ENCODE measurements at regions not wholly inside any gene's neighbourhood (a gene's known extent, or its start where the extent isn't known, plus 50 kb on each side); places are given as distances from the start of the nearest gene placed in this dataset.

- TF ChIP-seq POLR2A (IDR thresholded peaks at IDR 0.05) (no peak), CTCF (IDR thresholded peaks at IDR 0.05) (no peak)
- Histone ChIP-seq H3K36me3 (no peaks in the 10 kb centered on the region), H3K4me3 (no peak overlapping the region), H3K27ac (no peak overlapping the region), H3K27me3 (no peaks in the 10 kb centered on the region), H3K9me3 (no peaks in the 10 kb centered on the region), H3K4me1 (ENCODE audit: insufficient read depth) (no peaks in the 10 kb centered on the region)
- DNase-seq = no peak
- intact Hi-C loops (cut with DNase I) = no loop called here
- WGBS, 3 donors = 86 to 96% (median 94%) methylated on average over 6 of the region's 6 CpGs
These were observed 243.5 kb upstream of the ROPN1 start for GRCh38 chr3:124235446-124235845.

GRCh38 chr3:124243177-124243859 lies 251.4 kb upstream of the ROPN1 start:
- Histone ChIP-seq H3K36me3 (no peaks in the 10 kb centered on the region), H3K4me3 (no peak overlapping the region), H3K27ac (no peak overlapping the region), H3K9me3 (no peaks in the 10 kb centered on the region), H3K27me3 (no peaks in the 10 kb centered on the region), H3K4me1 (ENCODE audit: insufficient read depth) (no peaks in the 10 kb centered on the region)
- 91 to 96% (median 95%) methylated on average over 5 of the region's 5 CpGs for WGBS, 3 donors
- TF ChIP-seq POLR2A (IDR thresholded peaks at IDR 0.05) = no peak
- no peak for TF ChIP-seq CTCF (IDR thresholded peaks at IDR 0.05)
- TF ChIP-seq EP300 (IDR thresholded peaks at IDR 0.05) = no peak
- DNase-seq = no peak
- intact Hi-C loops (cut with DNase I) = no loop called here

GRCh38 chr3:124246376-124246775 lies 254.5 kb upstream of the ROPN1 start:
- H3K27me3 ChIP-seq = no peaks in the 10 kb centered on the region
- H3K9me3 ChIP-seq = no peaks in the 10 kb centered on the region
- intact Hi-C loops (cut with DNase I) = no loop called here
- DNase-seq = no peak
- 90 to 96% (median 94%) methylated on average over 1 of the region's 1 CpG for WGBS, 3 donors
- no peaks in the 10 kb centered on the region for H3K4me1 ChIP-seq (ENCODE audit: insufficient read depth)
- H3K27ac ChIP-seq = no peak overlapping the region
- no peaks in the 10 kb centered on the region for H3K36me3 ChIP-seq
- TF ChIP-seq EP300 (IDR thresholded peaks at IDR 0.05) (no peak), CTCF (IDR thresholded peaks at IDR 0.05) (no peak), POLR2A (IDR thresholded peaks at IDR 0.05) (no peak)
- no peak overlapping the region for H3K4me3 ChIP-seq

GRCh38 chr3:124246949-124247348 lies 255.0 kb upstream of the ROPN1 start:
- intact Hi-C loops (cut with DNase I) = no loop called here
- 90 to 97% (median 91%) methylated on average over 2 of the region's 2 CpGs for WGBS, 3 donors
- H3K4me1 ChIP-seq (ENCODE audit: insufficient read depth) = no peaks in the 10 kb centered on the region

More at GRCh38 chr3:124246949-124247348, 255.0 kb upstream of the ROPN1 start:
- no peaks in the 10 kb centered on the region for H3K27me3 ChIP-seq
- no peak overlapping the region for H3K4me3 ChIP-seq
- TF ChIP-seq EP300 (IDR thresholded peaks at IDR 0.05) (no peak), POLR2A (IDR thresholded peaks at IDR 0.05) (no peak), CTCF (IDR thresholded peaks at IDR 0.05) (no peak)
- DNase-seq = no peak
- no peaks in the 10 kb centered on the region for H3K36me3 ChIP-seq
- no peaks in the 10 kb centered on the region for H3K9me3 ChIP-seq
- no peak overlapping the region for H3K27ac ChIP-seq
